GM18868 (cell line): ENCODE measurements at regions not wholly inside any gene's neighbourhood (a gene's known extent, or its start where the extent isn't known, plus 50 kb on each side); places are given as distances from the start of the nearest gene placed in this dataset.
"Not testable (repeated sequence)": the region's sequence is repeated elsewhere in the genome, so short reads cannot be mapped to it uniquely, and the experiment has no call there.

Experiments used
- ATAC-seq: cut with Tn5 transposase; IDR thresholded peaks from one replicate; pipeline ENCODE4 v1.9.1; 2021; ENCODE audit warnings: mild to moderate bottlenecking, moderate library complexity; ENCODE audit not compliant: unreplicated experiment

- ATAC-seq, result no peak
Observed at GRCh38 chr14:71552809-71553208, 379.4 kb upstream of the RGS6 start.

GRCh38 chr14:71553779-71554178 lies 378.4 kb upstream of the RGS6 start:
- no peak for ATAC-seq

- peak; percentile 26 for ATAC-seq
Observed at GRCh38 chr14:71554323-71554722, 377.9 kb upstream of the RGS6 start.

GRCh38 chr14:71554959-71555612 lies 377.1 kb upstream of the RGS6 start:
- ATAC-seq, result peak; percentile 13

GRCh38 chr14:71555654-71556559 lies 376.3 kb upstream of the RGS6 start:
- ATAC-seq, result peak; percentile 88

- no peak for ATAC-seq
Observed at GRCh38 chr14:71556730-71557129, 375.5 kb upstream of the RGS6 start.

- no peak for ATAC-seq
Observed at GRCh38 chr14:71557351-71557750, 374.9 kb upstream of the RGS6 start.

- ATAC-seq, result not testable (repeated sequence)
Observed at GRCh38 chr14:71558943-71559342, 373.3 kb upstream of the RGS6 start.

GRCh38 chr14:71560751-71561150 lies 371.5 kb upstream of the RGS6 start:
- ATAC-seq, result no peak

GRCh38 chr14:71563492-71564153 lies 368.6 kb upstream of the RGS6 start:
- peak; percentile 63 for ATAC-seq

GRCh38 chr14:71566276-71566675 lies 366.0 kb upstream of the RGS6 start:
- peak; percentile 62 for ATAC-seq

GRCh38 chr14:71567499-71568133 lies 364.6 kb upstream of the RGS6 start:
- ATAC-seq, result not testable (repeated sequence)

GRCh38 chr14:71574976-71575375 lies 357.3 kb upstream of the RGS6 start:
- no peak for ATAC-seq

GRCh38 chr14:71576472-71576871 lies 355.8 kb upstream of the RGS6 start:
- no peak for ATAC-seq

- no peak for ATAC-seq
Observed at GRCh38 chr14:71579331-71579730, 352.9 kb upstream of the RGS6 start.

GRCh38 chr14:71582705-71583104 lies 349.5 kb upstream of the RGS6 start:
- ATAC-seq, result no peak

- no peak for ATAC-seq
Observed at GRCh38 chr14:71583194-71583593, 349.0 kb upstream of the RGS6 start.

GRCh38 chr14:71583705-71584104 lies 348.5 kb upstream of the RGS6 start:
- ATAC-seq, result no peak

GRCh38 chr14:71585361-71585760 lies 346.9 kb upstream of the RGS6 start:
- no peak for ATAC-seq

- no peak for ATAC-seq
Observed at GRCh38 chr14:71586131-71586897, 345.9 kb upstream of the RGS6 start.
